GM20000 (cell line): ENCODE measurements at regions not wholly inside any gene's neighbourhood (a gene's known extent, or its start where the extent isn't known, plus 50 kb on each side); places are given as distances from the start of the nearest gene placed in this dataset.

Experiments
- DNase-seq: peaks from one replicate; pipeline ENCODE4 v3.0.0; 2012; ENCODE audit warnings: low spot score
- CTCF ChIP-seq: IDR thresholded peaks from 2 replicates; pipeline ENCODE4 v1.5.1; 2012; ENCODE audit warnings: mild to moderate bottlenecking, control low read depth; ENCODE audit errors: extremely low read depth, missing control alignments

DNA sequence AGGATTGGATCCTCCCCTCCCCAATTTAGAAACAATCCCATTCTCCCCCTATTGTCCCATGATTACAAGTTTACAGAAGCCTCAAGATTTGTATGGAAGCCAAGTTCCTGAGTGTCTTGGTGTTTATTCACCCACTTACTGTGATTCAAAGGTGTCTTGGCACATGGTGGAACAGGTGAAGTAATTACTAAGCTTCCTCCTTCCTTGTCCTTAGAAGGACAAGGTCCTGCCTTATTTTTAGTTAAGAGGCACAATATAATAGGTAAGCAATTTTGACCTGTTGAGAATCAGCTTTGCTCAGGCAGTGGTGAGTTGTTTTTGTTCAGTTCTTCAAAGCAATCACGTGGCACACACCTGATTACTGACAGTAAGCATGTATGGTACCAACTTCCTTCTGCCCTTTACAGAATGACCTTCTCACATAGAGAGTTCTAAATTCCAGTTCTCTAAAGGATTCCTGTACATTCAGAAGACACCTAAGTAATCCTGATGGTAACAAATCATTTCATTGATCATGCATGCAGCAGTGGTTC, 60.7 kb upstream of the SLC13A1 start:
- no peak for TF ChIP-seq CTCF
- no peak for DNase-seq

DNA sequence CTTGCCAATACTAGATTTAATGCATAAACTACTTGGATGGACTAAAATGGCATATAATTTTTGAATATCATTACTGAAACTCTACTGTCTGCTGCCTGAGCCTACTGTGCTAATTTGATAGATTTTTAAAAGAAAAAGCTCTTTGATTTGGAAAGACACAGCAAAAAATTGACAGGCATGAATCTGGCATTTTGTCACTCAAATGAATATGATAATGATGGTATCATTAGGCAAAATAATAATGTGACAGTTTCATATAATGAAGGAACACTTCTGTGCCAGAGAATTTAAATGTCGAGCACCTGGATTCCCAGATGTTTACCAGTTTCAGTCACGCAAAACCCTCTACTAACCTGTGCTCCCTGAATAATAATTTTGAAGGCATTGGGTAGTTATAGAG, 60.0 kb upstream of the SLC13A1 start:
- DNase-seq = no peak
- no peak for TF ChIP-seq CTCF
